Breast epithelium (tissue), 3 donors: ENCODE measurements at regions not wholly inside any gene's neighbourhood (a gene's known extent, or its start where the extent isn't known, plus 50 kb on each side); places are given as distances from the start of the nearest gene placed in this dataset.

ENCODE experiments used
- POLR2A ChIP-seq: fragments of 450-650 bp; IDR thresholded peaks from one replicate; pipeline ENCODE4 v1.6.1; 2016; ENCODE audit warnings: antibody characterized with exemption, mild to moderate bottlenecking, moderate library complexity
- TF ChIP-seq, protein P1 (sequence below), 3 donors: fragments of 450-650 bp; IDR thresholded peaks; one replicate each; pipeline ENCODE4 v1.5.1; 2016 to 2017; ENCODE audit warnings: antibody characterized with exemption in 3 of 3, mild to moderate bottlenecking in 3 of 3, moderate library complexity in 3 of 3

DNA sequence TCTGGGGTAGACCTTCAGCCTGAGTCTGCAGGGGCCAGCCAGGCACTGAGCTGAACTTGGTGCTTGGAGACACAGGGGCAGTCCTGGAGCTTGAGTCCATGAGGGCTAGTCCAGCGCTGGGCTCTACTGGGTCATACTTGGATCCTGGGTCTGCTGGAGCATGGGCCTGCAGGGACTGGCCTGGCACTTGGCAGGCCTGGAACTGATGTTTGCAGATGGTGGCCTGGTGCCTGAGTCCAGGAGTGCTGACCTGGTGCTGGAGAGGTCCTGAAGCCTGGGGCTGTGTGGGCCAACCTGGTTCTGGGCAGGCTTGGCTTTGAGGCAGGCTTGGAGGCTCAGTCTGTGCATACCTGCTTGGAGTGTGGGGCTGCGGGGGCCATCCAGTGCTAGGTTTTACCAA lies 143.4 kb upstream of the DSCAM start:
- TF ChIP-seq, protein P1, sequence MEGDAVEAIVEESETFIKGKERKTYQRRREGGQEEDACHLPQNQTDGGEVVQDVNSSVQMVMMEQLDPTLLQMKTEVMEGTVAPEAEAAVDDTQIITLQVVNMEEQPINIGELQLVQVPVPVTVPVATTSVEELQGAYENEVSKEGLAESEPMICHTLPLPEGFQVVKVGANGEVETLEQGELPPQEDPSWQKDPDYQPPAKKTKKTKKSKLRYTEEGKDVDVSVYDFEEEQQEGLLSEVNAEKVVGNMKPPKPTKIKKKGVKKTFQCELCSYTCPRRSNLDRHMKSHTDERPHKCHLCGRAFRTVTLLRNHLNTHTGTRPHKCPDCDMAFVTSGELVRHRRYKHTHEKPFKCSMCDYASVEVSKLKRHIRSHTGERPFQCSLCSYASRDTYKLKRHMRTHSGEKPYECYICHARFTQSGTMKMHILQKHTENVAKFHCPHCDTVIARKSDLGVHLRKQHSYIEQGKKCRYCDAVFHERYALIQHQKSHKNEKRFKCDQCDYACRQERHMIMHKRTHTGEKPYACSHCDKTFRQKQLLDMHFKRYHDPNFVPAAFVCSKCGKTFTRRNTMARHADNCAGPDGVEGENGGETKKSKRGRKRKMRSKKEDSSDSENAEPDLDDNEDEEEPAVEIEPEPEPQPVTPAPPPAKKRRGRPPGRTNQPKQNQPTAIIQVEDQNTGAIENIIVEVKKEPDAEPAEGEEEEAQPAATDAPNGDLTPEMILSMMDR (IDR thresholded peaks at IDR 0.05) = no peak
- no peak for TF ChIP-seq POLR2A
